DND-41 (cell line): ENCODE measurements at regions not wholly inside any gene's neighbourhood (a gene's known extent, or its start where the extent isn't known, plus 50 kb on each side); places are given as distances from the start of the nearest gene placed in this dataset.
"Not testable (repeated sequence)": the region's sequence is repeated elsewhere in the genome, so short reads cannot be mapped to it uniquely, and the experiment has no call there.

Experiments used
- ATAC-seq: fragments of 200-7000 bp; cut with Tn5 transposase; 3 replicates; pipeline ENCODE4 v1.9.1; 2021; ENCODE audit warnings: low read depth; ENCODE audit not compliant: insufficient read depth
- DNase-seq: peaks from one replicate; pipeline ENCODE4 v3.0.0-alpha.2; 2020
- H2AFZ ChIP-seq: 2 replicates; pipeline ENCODE4 v1.6.0; 2012; ENCODE audit warnings: low read depth, low read length
- H3K27ac ChIP-seq: 2 replicates; pipeline ENCODE4 v1.5.1; 2012; ENCODE audit warnings: low read length, inconsistent platforms
- H3K27me3 ChIP-seq: fragments of 200-600 bp; sonication (generic); 2 replicates; pipeline ENCODE4 v1.6.0; 2012; ENCODE audit warnings: low read length, mild to moderate bottlenecking, inconsistent platforms; ENCODE audit not compliant: insufficient read depth, poor library complexity
- H3K36me3 ChIP-seq: 2 replicates; pipeline ENCODE4 v1.5.1; 2012; ENCODE audit warnings: low read length, inconsistent platforms; ENCODE audit not compliant: insufficient read depth
- H3K4me1 ChIP-seq: 2 replicates; pipeline ENCODE4 v1.5.1; 2012; ENCODE audit warnings: mild to moderate bottlenecking, low read length; ENCODE audit not compliant: insufficient read depth
- H3K4me2 ChIP-seq: 2 replicates; pipeline ENCODE4 v1.6.0; 2012; ENCODE audit warnings: mild to moderate bottlenecking, moderate library complexity, low read length, inconsistent platforms; ENCODE audit not compliant: insufficient read depth
- H3K4me3 ChIP-seq, 2 experiments: fragments of 200-600 bp in 1 of 2; shearing (Covaris generic) in 1 of 2; 2 replicates each; pipeline ENCODE4 v1.5.1; 2012 to 2016; ENCODE audit warnings: inconsistent platforms in 2 of 2, low read length in 2 of 2, mild to moderate bottlenecking in 2 of 2, low read depth in 1 of 2, moderate library complexity in 1 of 2
- H3K79me2 ChIP-seq: 2 replicates; pipeline ENCODE4 v1.6.0; 2012; ENCODE audit warnings: low read length, inconsistent platforms; ENCODE audit not compliant: insufficient read depth
- H3K9ac ChIP-seq: 2 replicates; pipeline ENCODE4 v1.6.0; 2012; ENCODE audit warnings: low read depth, mild to moderate bottlenecking, inconsistent platforms, low read length, moderate library complexity
- H3K9me3 ChIP-seq: 2 replicates; pipeline ENCODE4 v1.5.1; 2012; ENCODE audit warnings: low read length, moderate library complexity, mild to moderate bottlenecking, inconsistent platforms; ENCODE audit not compliant: insufficient read depth, severe bottlenecking
- H4K20me1 ChIP-seq: 2 replicates; pipeline ENCODE4 v1.6.0; 2012; ENCODE audit warnings: low read length; ENCODE audit not compliant: insufficient read depth
- EZH2 ChIP-seq: IDR thresholded peaks from 3 replicates; pipeline ENCODE4 v1.6.1; 2012; ENCODE audit warnings: borderline replicate concordance, low read depth, mild to moderate bottlenecking, moderate library complexity, low read length, inconsistent platforms; ENCODE audit not compliant: severe bottlenecking
- TF ChIP-seq, protein P1 (sequence below): IDR thresholded peaks from 2 replicates; pipeline ENCODE4 v1.5.1; 2012; ENCODE audit warnings: borderline replicate concordance, low read length, moderate library complexity, mild to moderate bottlenecking; ENCODE audit not compliant: poor library complexity, severe bottlenecking; ENCODE audit errors: extremely low read depth

DNA sequence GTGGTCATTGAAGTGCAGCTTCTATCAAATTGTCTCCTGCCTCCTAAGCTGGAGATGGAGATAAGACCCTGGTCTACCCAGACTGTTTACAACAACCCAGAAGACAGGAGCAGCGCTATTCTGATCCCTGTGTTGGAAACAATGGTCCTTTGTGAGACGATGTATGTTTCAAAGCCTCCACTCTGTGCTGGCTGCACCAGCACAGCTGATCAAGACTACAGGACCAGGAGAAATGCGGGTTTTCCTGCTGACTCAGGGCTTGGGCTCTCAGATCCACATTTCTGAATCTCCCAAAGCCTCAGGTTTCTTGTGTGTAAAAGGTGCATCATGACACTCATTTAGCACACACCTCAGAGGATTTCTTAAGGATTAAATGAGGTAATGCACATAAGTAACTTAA is 92.0 kb downstream of the POU3F3 start:
- Histone ChIP-seq H3K9ac (no peak overlapping the region), H4K20me1 (no peaks in the 10 kb centered on the region), H3K4me2 (no peak overlapping the region), H3K9me3 (no peaks in the 10 kb centered on the region), H3K79me2 (no peaks in the 10 kb centered on the region), H3K27me3 (no peaks in the 10 kb centered on the region), H3K4me1 (no peaks in the 10 kb centered on the region), H2AFZ (no peak overlapping the region), H3K27ac (no peak overlapping the region), H3K4me3 (no peak overlapping the region), H3K36me3 (no peaks in the 10 kb centered on the region)
- ATAC-seq = no peak
- TF ChIP-seq EZH2 = no peak
- TF ChIP-seq, protein P1, sequence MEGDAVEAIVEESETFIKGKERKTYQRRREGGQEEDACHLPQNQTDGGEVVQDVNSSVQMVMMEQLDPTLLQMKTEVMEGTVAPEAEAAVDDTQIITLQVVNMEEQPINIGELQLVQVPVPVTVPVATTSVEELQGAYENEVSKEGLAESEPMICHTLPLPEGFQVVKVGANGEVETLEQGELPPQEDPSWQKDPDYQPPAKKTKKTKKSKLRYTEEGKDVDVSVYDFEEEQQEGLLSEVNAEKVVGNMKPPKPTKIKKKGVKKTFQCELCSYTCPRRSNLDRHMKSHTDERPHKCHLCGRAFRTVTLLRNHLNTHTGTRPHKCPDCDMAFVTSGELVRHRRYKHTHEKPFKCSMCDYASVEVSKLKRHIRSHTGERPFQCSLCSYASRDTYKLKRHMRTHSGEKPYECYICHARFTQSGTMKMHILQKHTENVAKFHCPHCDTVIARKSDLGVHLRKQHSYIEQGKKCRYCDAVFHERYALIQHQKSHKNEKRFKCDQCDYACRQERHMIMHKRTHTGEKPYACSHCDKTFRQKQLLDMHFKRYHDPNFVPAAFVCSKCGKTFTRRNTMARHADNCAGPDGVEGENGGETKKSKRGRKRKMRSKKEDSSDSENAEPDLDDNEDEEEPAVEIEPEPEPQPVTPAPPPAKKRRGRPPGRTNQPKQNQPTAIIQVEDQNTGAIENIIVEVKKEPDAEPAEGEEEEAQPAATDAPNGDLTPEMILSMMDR = no peak
- DNase-seq = no peak

DNA sequence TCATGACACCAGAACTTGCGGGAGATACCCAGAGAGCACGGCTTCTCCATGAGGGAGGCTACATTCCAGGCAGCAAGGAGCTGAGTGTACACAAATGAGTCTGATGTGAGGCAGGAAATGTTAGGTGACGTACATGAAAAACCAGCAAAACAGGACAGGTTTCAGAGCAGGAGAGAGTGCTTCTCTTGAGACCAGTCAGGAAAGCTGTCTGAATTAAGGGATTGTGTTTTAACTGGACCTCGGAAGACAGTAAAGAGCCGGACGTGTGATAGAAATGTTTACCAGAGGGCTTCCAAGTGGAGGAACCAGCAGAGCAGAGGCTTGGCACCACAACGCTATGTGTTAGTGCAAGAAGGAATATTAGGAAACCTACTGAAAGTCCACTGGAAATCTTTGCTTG is 90.4 kb upstream of the MRPS9 start:
- H4K20me1 ChIP-seq, H3K4me1 ChIP-seq, H3K79me2 ChIP-seq, H2AFZ ChIP-seq, DNase-seq, H3K36me3 ChIP-seq, H3K4me3 ChIP-seq, H3K9me3 ChIP-seq, H3K9ac ChIP-seq, H3K27me3 ChIP-seq, H3K4me2 ChIP-seq, H3K27ac ChIP-seq, ATAC-seq: not testable (repeated sequence)

DNA sequence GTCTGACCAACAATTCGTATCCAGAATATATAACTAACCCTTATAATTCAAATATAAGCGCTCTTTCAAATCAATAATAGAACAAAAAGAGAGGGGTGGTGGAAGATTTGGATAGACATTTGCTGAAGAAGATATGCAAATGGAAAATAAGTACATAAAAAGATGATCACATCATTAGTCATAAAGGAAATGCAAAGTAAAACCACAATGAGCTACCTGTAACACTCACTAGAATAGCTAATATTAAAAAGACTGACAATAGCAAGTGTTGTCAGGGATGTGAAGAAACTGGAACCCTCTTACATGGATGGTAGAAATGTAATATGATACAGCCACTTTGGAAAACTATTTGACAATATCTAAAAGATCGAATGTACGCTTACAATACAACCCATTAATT is 84.9 kb upstream of the MRPS9 start:
- TF ChIP-seq EZH2 = no peak
- TF ChIP-seq, protein P1 = no peak
- Histone ChIP-seq H3K27ac (no peak overlapping the region), H3K4me2 (no peak overlapping the region), H3K9me3 (no peaks in the 10 kb centered on the region), H3K79me2 (no peaks in the 10 kb centered on the region), H2AFZ (no peak overlapping the region), H3K4me3 (no peak overlapping the region), H3K4me1 (no peaks in the 10 kb centered on the region), H3K36me3 (no peaks in the 10 kb centered on the region), H3K9ac (no peak overlapping the region), H3K27me3 (no peaks in the 10 kb centered on the region), H4K20me1 (no peaks in the 10 kb centered on the region)
- ATAC-seq = no peak
- DNase-seq = no peak

DNA sequence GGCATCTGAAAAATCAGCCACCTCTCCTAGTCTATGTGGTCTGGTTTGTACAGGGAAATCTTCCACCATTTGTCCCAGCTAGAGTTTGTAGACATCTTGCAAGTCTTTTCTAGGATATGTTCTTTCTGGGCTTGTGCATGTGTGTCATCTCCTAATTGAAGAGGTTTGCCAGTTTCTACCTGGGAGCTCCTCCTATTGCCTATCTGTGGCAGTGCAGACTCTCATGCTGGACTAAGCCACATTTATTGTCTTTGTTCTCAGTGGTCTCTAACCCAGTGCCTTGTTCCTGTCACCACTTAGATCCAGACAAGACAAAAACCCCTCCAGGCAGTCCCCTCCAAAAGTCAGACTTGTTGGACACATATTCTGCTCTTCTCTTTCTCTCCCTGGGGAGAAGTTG is 72.0 kb upstream of the MRPS9 start:
- H3K4me3 ChIP-seq = no peak overlapping the region
- ATAC-seq (no peak), DNase-seq (no peak)
- H3K4me1 ChIP-seq = no peaks in the 10 kb centered on the region
- H2AFZ ChIP-seq = no peak overlapping the region
- H3K36me3 ChIP-seq = no peaks in the 10 kb centered on the region
- no peaks in the 10 kb centered on the region for H4K20me1 ChIP-seq
- TF ChIP-seq, protein P1 = no peak
- TF ChIP-seq EZH2 = no peak
- no peak overlapping the region for H3K9ac ChIP-seq
- H3K9me3 ChIP-seq = no peaks in the 10 kb centered on the region
- no peaks in the 10 kb centered on the region for H3K27me3 ChIP-seq
- no peak overlapping the region for H3K4me2 ChIP-seq
- no peaks in the 10 kb centered on the region for H3K79me2 ChIP-seq
- no peak overlapping the region for H3K27ac ChIP-seq
